ENCODE measurements at regions not wholly inside any gene's neighbourhood (a gene's known extent, or its start where the extent isn't known, plus 50 kb on each side); places are given as distances from the start of the nearest gene placed in this dataset.
A peak's percentile ranks its signal among the peaks of the same experiment; 100 is the strongest.

GRCh38 chr7:9189703-9190102 lies 756.3 kb downstream of the NXPH1 start:
- Histone ChIP-seq H3K9ac (ENCODE audit: extremely low read depth, insufficient read length, low read length) (no peak overlapping the region), H4K20me1 (ENCODE audit: control insufficient read depth, insufficient read depth, insufficient read length) (no peaks in the 10 kb centered on the region), H4K91ac (ENCODE audit: insufficient read length, low read depth, low read length) (no peak overlapping the region), H3K4me1 (ENCODE audit: insufficient read depth, low read length) (no peaks in the 10 kb centered on the region; the same call in 1 of the 2 replicates), H2BK20ac (ENCODE audit: low read depth, low read length, poor library complexity, severe bottlenecking) (no peak overlapping the region), H3K23ac (ENCODE audit: insufficient read length, low read depth, low read length) (no peak overlapping the region), H3T11ph (ENCODE audit: low read length) (no peak overlapping the region), H3K23me2 (ENCODE audit: insufficient read length, low read depth, low read length, poor library complexity, severe bottlenecking) (no peaks in the 10 kb centered on the region), H3K27me3 (ENCODE audit: insufficient read depth, low read length) (no peaks in the 10 kb centered on the region), H3K4me2 (ENCODE audit: insufficient read depth, insufficient read length, low read length) (no peak overlapping the region), H3K79me1 (ENCODE audit: insufficient read depth, low read depth, low read length, poor library complexity, severe bottlenecking) (no peaks in the 10 kb centered on the region), H3K14ac (ENCODE audit: insufficient read depth, low read length) (no peak overlapping the region), H3K9me3 (ENCODE audit: control insufficient read depth, low read depth, low read length) (no peaks in the 10 kb centered on the region), H2BK120ac (ENCODE audit: low read depth, low read length, poor library complexity, severe bottlenecking) (no peak overlapping the region), H3K56ac (ENCODE audit: insufficient read length, low read depth, low read length) (no peak overlapping the region), H3K18ac (ENCODE audit: insufficient read length, low read depth, low read length) (no peak overlapping the region), H2BK15ac (ENCODE audit: low read depth, low read length) (no peak overlapping the region), H2BK12ac (ENCODE audit: insufficient read length, low read depth, low read length) (no peak overlapping the region), H2AFZ (ENCODE audit: low read length) (no peak overlapping the region), H4K5ac (ENCODE audit: insufficient read length, low read depth, low read length) (no peak overlapping the region), H4K8ac (replicated peaks; ENCODE audit: insufficient read length, low read depth, low read length) (no peak overlapping the region), H2BK5ac (ENCODE audit: insufficient read length, low read length) (no peak overlapping the region), H3K27ac (ENCODE audit: insufficient read length, low read depth, low read length) (no peak overlapping the region), H3K79me2 (ENCODE audit: insufficient read depth, low read length) (no peaks in the 10 kb centered on the region), H3K4ac (ENCODE audit: low read depth, low read length) (no peak overlapping the region), H2AK5ac (ENCODE audit: insufficient read length, low read length) (no peak overlapping the region)
- Mint-ChIP-seq H3K9me3 (no peaks in the 10 kb centered on the region), H3K4me3 (no peak overlapping the region), H3K27ac (peak overlapping the region in 1 of 3 experiments; percentile 19; a peak in 1 of 7 replicates), H3K36me3 (ENCODE audit: insufficient read depth in 1 of 3, low read depth in 3 of 3) (no peaks in the 10 kb centered on the region), H3K27me3 (ENCODE audit: low read depth) (no peaks in the 10 kb centered on the region), H3K4me1 (peaks cover 5 to 7% of the 10 kb centered on the region in 2 experiments; a peak in 2 of 4 replicates)
- no peak for DNase-seq
- no CpG with 5 or more reads among the region's 9 CpGs for WGBS (ENCODE audit: extremely low coverage, insufficient read length, low lambda C conversion rate)
- no peak for TF ChIP-seq CTCF (conservative IDR thresholded peaks at IDR 0.05)

All from H9 (cell line).